Parathyroid adenoma (tissue), 2 donors: ENCODE measurements at regions not wholly inside any gene's neighbourhood (a gene's known extent, or its start where the extent isn't known, plus 50 kb on each side); places are given as distances from the start of the nearest gene placed in this dataset.

Source experiments
- H2AFZ ChIP-seq: fragments of 300-600 bp; sonication (generic); one replicate; pipeline ENCODE4 v1.7.0; 2017; ENCODE audit warnings: antibody characterized with exemption, mild to moderate bottlenecking
- H3K27ac ChIP-seq: fragments of 300-600 bp; sonication (generic); one replicate; pipeline ENCODE4 v1.7.0; 2017
- H3K27me3 ChIP-seq: fragments of 300-600 bp; sonication (generic); one replicate; pipeline ENCODE4 v1.7.0; 2017; ENCODE audit warnings: low read length; ENCODE audit not compliant: control insufficient read depth, insufficient read depth
- H3K36me3 ChIP-seq: fragments of 300-600 bp; sonication (generic); one replicate; pipeline ENCODE4 v1.7.0; 2017; ENCODE audit warnings: low read length; ENCODE audit not compliant: control insufficient read depth, insufficient read depth
- H3K4me1 ChIP-seq: fragments of 300-600 bp; sonication (generic); one replicate; pipeline ENCODE4 v1.7.0; 2017; ENCODE audit warnings: control low read depth
- H3K4me2 ChIP-seq: fragments of 300-600 bp; sonication (generic); one replicate; pipeline ENCODE4 v1.7.0; 2017; ENCODE audit warnings: low read length
- H3K4me3 ChIP-seq: fragments of 300-600 bp; sonication (generic); one replicate; pipeline ENCODE4 v1.7.0; 2017; ENCODE audit warnings: low read depth, low read length
- H3K79me2 ChIP-seq: fragments of 300-600 bp; sonication (generic); one replicate; pipeline ENCODE4 v1.7.0; 2017; ENCODE audit warnings: control low read depth
- H3K9ac ChIP-seq: fragments of 300-600 bp; sonication (generic); one replicate; pipeline ENCODE4 v1.7.0; 2017; ENCODE audit warnings: mild to moderate bottlenecking
- H3K9me3 ChIP-seq: fragments of 300-600 bp; sonication (generic); one replicate; pipeline ENCODE4 v1.7.0; 2017; ENCODE audit warnings: low read length; ENCODE audit not compliant: control insufficient read depth
- CTCF ChIP-seq: fragments of 300-600 bp; sonication (generic); IDR thresholded peaks from one replicate; pipeline ENCODE4 v1.7.0; 2017; ENCODE audit warnings: antibody characterized with exemption, mild to moderate bottlenecking
- donor health status: primary hyperparathyroidism.

GRCh38 chr15:87805117-87805820 is 451.3 kb downstream of the NTRK3 start:
- Histone ChIP-seq H3K4me1 (no peaks in the 10 kb centered on the region), H3K4me3 (no peak overlapping the region), H3K27ac (no peak overlapping the region), H3K4me2 (no peak overlapping the region), H3K9me3 (no peaks in the 10 kb centered on the region), H3K36me3 (no peaks in the 10 kb centered on the region), H3K79me2 (no peaks in the 10 kb centered on the region), H3K9ac (no peak overlapping the region), H3K27me3 (no peaks in the 10 kb centered on the region), H2AFZ (no peak overlapping the region)
- TF ChIP-seq CTCF, result no peak

DNA sequence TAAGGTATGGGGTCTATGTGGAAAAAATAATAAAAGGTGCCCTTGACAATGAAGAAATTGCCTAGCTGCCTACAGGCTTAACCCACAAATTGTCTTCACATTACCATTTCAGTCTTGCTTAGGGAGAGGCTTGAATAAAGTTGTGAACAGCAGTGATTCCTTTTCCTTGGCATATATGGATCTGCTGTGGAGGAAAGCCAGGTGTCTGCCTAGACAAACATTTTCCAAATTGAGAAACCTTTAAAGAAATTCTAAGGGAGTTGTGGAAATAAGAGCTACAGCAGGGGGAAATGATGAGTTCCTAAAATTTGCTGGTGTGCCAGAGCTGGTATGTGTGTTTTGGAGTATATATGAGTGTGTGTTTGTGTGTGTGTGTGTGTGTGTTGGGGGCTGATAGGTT is 452.1 kb downstream of the NTRK3 start:
- no peaks in the 10 kb centered on the region for H3K36me3 ChIP-seq
- no peaks in the 10 kb centered on the region for H3K27me3 ChIP-seq
- H3K4me1 ChIP-seq, result no peaks in the 10 kb centered on the region
- H3K4me3 ChIP-seq, result no peak overlapping the region
- TF ChIP-seq CTCF, result no peak
- H3K27ac ChIP-seq, result no peak overlapping the region
- H3K79me2 ChIP-seq, result no peaks in the 10 kb centered on the region
- no peak overlapping the region for H3K4me2 ChIP-seq
- H3K9ac ChIP-seq, result no peak overlapping the region
- no peaks in the 10 kb centered on the region for H3K9me3 ChIP-seq
- no peak overlapping the region for H2AFZ ChIP-seq

DNA sequence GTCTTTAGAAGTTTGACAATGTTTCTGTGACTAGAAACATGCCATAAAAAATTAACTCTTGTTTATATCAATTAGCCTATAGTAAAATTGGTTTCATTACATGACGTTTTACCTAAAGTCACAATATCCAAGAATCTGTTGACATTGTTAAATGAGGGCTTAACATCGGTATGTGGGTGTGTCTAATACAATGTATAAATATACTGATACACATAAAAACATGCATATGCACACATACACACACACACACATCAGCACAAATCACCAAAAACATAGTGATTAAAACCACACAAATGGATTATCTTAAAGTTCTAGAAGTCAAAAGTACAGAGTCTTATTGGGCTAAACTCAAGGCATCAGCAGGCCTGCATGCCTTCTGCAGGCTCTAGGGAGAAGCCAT is 456.7 kb downstream of the NTRK3 start:
- no peaks in the 10 kb centered on the region for H3K9me3 ChIP-seq

DNA sequence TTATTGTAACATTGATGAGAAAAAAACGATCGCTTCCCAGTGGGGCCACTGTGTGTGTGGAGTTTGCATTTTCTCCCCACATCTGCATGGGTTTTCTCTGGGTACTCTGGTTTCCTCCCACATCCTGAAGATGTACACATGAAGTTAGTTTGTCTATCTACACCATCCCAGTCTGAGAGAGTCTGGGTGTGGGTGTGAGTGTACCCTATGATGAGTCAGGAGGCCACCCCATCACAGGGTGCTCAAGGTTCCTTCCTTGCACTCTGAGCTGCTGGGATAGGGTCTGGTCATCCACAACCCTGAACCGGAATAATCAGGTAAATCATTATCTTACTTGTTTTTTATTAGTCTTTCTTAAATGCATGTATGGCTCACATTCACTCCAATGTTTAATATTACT is 457.1 kb downstream of the NTRK3 start:
- Histone ChIP-seq H3K9me3 (no peaks in the 10 kb centered on the region), H2AFZ (no peak overlapping the region), H3K9ac (no peak overlapping the region), H3K79me2 (no peaks in the 10 kb centered on the region), H3K27me3 (no peaks in the 10 kb centered on the region), H3K4me1 (no peaks in the 10 kb centered on the region), H3K36me3 (no peaks in the 10 kb centered on the region), H3K4me2 (no peak overlapping the region), H3K27ac (no peak overlapping the region), H3K4me3 (no peak overlapping the region)
- TF ChIP-seq CTCF, result no peak

More for the DNA sequence above, 456.7 kb downstream of the NTRK3 start:
- TF ChIP-seq CTCF, result no peak
- Histone ChIP-seq H3K27ac (no peak overlapping the region), H3K4me1 (no peaks in the 10 kb centered on the region), H3K4me3 (no peak overlapping the region), H2AFZ (no peak overlapping the region), H3K9ac (no peak overlapping the region), H3K36me3 (no peaks in the 10 kb centered on the region), H3K4me2 (no peak overlapping the region), H3K27me3 (no peaks in the 10 kb centered on the region), H3K79me2 (no peaks in the 10 kb centered on the region)

- Histone ChIP-seq H3K79me2 (no peaks in the 10 kb centered on the region), H3K9me3 (no peaks in the 10 kb centered on the region), H3K27ac (no peak overlapping the region), H3K4me1 (no peaks in the 10 kb centered on the region), H3K4me2 (no peak overlapping the region), H3K36me3 (no peaks in the 10 kb centered on the region), H2AFZ (no peak overlapping the region), H3K27me3 (no peaks in the 10 kb centered on the region), H3K4me3 (no peak overlapping the region), H3K9ac (no peak overlapping the region)
- no peak for TF ChIP-seq CTCF
Observed at GRCh38 chr15:87793725-87794124, 462.8 kb downstream of the NTRK3 start.
